GM21526 (cell line): ENCODE measurements at regions not wholly inside any gene's neighbourhood (a gene's known extent, or its start where the extent isn't known, plus 50 kb on each side); places are given as distances from the start of the nearest gene placed in this dataset.

Experiments
- ATAC-seq: cut with Tn5 transposase; IDR thresholded peaks from one replicate; pipeline ENCODE4 v1.9.1; 2021; ENCODE audit warnings: moderate library complexity; ENCODE audit not compliant: unreplicated experiment, low FRiP score

DNA sequence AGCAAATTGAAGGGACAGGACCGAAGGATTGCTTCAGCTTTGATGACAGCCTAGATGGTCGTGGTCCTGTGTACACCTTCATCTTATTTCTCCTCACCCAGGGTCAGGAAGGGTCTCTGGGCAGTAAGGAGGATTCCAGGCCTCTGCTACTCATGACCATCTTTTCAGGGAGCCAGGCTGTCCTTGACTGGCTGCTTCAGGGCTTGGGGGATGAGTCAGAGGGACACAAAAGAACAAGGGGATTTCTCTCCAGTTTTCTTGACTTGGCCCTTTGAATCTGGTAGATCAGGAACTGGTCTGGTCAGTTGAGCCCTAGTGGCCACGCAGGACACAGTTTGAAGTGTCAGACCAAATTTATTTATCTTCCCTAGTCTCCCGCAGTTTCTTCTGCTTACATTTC lies 402.1 kb upstream of the CHD6 start:
- no peak for ATAC-seq

DNA sequence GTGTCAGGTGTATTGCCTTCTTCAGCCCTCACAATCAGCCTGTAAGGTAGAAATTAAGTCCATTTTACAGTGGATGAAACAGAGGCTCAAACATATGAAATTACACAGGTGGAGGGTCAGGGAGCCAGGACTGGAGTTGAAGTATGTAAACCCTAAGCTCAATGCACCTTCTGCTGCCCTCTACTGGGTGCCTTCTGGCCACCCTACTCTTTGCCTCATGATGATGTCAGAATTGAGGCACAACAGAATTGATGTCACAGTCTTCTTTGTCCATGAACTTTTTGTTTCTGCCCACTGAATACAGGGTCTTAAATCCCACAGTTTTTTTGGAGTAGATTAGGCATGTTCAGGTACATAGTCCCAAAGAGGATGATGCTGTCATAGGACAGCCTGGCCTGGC lies 400.8 kb upstream of the CHD6 start:
- no peak for ATAC-seq

DNA sequence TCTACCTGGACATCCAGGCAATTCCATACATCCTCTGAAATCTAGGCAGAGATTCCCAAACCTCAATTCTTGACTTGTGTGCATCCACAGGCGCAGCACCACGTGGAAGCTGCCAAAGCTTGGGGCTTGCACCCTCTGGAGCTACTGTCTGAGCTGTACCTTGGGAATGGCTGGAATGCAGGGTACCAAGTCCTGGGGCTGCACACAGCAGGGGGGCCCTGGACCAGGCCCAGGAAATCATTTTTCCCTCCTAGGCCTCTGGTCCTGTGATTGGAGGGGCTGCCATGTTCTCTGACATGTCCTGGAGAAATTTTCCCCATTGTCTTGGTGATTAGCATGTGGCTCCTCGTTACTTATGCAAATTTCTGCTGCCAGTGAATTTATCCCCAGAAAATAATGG lies 391.9 kb upstream of the CHD6 start:
- no peak for ATAC-seq

DNA sequence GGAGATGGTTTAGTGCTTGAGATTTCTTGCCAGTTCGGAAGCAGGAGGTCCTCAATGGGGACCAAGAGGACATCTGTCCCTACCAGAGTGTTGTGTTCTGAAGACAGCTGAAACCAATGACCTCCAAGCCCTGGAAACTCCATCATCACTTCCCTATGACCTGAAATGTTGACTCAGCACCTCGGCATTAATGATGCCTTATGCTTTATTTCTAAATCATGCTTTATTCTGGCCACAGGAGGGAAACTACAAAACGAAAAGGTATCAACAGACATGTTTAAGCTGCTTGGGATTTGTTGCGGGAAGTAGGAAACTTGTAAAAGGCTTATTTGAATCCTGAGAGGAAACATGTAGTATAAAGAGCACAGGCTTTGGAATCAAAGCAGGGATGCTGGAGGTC lies 389.1 kb upstream of the CHD6 start:
- no peak for ATAC-seq

DNA sequence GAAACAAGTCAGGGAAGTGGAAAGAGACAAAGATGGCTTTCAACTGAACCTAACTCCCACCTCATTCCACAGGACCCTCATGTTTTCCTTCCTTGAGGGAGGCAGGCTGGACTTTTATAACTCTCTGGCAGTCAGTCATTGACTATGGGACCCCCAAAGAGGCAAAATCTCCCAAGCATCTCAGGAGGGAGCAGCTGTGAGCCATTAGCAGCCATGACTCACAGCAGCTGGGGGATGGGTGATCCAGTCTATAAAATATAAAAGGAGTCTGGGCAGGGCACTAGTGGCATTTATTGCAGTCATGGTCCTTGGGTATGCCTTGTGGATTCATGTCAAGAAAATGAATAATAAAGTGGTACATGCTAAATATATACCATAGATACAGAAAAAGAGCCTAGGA lies 387.0 kb upstream of the CHD6 start:
- ATAC-seq = no peak

DNA sequence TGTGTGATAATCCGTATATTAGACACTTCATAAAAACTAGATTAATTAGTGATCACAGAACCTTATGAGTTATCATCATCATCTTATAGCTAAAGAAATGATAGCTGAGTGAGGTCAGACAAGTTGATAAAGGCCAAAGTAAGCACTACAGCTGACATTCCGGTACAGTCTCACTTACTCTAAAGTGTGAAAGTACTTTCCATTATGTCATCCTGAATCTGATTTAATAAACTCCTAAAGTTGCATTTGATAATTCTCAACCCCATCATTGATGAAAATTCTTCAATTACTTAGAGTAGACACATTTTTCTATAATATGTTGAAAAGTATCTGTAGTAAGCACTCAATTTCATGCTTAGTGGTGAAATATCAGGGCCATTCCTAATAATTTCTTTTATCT lies 385.2 kb upstream of the CHD6 start:
- no peak for ATAC-seq

DNA sequence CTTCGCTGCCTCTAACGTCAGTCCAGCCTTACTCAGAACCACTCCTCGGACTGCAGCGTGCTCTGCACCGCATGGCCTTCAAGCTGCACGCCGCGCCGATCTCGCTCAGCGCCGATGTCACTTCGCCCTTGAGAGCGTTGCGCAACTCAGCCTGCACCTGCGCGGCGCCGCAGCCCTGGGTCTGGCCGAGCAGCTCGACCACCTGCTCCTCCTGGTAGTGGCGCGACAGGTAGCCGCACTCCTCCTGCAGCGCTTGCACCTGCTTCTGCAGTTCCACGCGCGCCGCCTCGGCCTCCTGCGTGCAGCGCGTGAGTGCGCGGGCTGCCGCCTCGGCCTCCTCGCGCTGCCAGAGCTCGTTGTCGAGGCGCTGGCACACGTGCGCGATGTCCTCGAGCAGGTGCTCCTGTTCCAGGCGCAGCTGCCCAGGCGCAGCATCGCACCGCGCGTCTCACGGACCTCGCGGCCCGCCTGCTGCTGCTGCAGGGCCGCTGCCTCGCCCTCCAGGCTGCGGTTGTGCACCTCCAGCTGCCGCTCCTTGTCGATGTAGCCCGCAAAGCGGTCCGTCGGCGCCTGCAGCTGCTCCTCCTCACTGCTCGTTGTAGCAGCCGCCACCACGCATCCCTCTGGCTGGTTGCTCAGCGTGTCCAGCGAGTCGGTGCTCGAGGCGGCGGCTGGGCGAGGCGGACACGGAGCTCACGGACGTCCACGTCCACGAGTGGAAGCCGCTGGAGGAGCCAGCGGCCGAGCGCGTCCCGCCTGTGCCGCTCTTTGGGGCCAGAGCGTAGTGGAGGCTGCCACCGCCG lies 380.6 kb upstream of the CHD6 start:
- ATAC-seq = no peak

DNA sequence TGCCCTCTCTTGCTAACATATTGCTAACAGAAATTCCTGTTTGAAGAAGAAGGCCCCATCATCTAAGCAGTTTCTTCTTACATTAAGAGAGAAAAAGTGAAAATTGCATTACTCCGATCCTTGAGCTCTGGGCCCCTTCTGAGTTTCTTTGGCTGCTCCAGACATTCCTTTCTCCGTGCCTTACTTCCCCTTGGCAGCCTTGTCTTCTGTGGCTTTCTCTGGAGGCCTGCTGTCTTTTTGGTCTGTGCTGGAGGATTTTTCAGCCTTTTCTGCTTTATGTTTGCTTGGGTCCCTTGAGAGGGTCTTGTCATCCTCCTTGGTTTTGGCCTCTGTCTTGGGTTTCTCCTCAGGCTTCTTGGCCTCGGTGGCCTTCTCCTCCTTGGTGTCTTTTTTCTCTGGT lies 378.8 kb upstream of the CHD6 start:
- ATAC-seq = no peak

DNA sequence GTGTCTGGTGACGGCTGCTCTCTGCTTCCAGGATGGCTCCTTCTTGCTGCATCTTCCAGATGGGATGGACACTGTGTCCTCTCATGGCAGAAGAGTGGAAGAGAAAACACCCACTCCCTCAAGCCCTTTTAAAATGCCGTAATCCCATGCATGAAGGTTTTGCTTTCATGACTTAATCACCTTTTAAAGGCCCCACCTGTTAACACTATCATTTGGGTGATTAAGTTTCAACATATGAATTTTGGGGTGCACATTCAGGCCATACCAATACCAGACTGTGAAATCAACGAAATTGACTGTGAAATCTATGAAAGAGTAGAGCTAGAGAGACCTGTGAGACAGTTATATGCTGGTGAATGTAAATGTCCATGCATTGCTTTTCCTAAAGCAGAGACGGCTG lies 374.3 kb upstream of the CHD6 start:
- ATAC-seq = no peak

DNA sequence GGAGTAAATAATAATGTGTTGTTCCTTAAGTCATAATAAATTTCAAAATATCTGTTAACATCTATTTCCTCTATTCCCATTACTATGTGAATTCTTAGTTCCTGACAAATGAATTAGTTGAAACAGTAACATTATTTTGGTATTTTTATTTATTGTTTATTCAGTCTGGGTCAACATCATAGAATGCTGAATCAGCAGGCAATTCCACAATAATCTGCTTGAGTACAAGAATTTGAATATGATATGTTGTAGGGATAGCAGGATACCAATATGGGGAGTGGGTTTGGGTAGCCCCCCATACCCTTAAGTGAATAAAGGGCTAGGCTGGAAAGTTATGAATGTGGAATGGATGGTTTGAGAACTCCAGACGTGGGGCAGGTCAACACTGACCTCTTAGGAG lies 373.2 kb upstream of the CHD6 start:
- ATAC-seq = no peak

DNA sequence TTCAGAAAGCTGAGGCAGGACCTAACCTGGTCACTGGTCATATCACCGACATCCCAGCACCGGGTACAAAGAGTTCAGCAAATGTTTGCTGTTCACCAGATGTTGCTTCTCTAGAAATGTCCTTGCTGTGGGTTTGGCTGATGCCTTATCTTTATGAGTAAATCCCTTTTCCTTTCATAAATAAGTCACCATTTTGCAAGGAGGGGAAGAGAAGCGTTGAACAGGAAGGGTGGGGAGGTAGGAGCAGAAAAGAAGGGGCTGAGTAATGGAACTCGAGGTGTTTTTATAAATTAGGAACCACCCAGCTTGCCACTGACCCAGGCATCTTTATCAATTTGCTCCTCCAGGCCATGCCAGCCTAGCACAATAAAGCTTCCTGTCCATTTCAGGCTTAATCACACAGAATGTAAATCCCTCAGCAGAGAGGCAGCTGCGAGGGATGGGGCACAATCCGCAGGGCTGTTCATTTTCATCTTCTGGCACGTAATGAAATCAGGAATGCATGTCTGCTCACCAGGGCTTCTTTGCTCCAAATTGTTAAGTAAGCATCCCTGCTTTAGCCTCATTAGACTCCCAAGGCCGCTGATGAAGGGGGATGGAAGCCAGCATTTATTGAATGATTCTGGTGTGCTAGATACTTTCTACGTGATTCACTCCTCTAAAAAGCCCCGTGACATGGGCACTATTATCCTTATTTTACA lies 371.9 kb upstream of the CHD6 start:
- ATAC-seq = no peak

DNA sequence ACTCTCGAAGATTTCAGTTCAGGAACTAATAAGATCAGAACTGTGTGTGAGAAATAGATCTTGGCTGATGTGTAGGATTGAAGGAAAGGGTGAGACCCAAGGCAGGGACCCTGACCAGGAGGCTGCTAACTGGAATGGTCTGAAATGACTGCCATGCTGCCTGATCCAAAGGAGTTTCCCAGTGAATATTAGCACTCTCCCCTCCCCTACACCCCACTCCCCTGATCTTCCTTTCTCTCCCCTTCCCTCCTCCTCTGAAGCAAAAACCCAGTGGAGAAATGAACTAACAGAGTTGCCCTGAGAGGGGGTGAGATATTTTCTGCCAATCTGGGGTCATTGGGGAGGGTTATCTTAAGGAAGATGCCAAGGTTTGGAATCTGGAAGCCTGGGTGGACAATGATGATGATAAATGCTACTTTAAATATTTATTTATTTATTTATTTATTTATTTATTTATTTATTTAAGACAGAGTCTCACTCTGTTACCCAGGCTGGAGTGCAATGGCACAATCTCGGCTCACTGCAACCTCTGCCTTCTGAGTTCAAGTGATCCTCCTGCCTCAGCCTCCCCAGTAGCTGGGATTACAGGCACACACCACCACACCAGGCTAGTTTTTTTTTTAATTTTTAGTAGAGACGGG lies 371.0 kb upstream of the CHD6 start:
- no peak for ATAC-seq

DNA sequence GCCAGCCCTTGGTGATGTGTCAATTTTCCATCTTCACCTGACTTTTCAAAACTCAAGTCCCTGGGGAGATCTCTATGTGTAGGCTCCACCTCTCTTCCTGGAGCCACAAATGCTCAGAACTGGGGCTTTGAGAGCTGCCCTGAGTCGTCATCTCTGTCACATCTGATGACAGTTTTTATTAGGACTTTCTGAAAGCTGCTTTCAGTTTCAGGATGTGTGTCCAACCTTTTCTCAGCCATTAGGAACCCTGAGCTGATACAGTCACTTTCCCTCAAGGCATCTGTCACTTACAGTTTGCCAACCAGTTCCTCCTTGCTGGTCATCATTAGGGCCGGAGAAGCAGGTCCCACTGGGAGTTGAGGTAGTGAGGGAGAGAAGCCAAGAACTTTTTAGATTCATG lies 365.9 kb upstream of the CHD6 start:
- no peak for ATAC-seq

DNA sequence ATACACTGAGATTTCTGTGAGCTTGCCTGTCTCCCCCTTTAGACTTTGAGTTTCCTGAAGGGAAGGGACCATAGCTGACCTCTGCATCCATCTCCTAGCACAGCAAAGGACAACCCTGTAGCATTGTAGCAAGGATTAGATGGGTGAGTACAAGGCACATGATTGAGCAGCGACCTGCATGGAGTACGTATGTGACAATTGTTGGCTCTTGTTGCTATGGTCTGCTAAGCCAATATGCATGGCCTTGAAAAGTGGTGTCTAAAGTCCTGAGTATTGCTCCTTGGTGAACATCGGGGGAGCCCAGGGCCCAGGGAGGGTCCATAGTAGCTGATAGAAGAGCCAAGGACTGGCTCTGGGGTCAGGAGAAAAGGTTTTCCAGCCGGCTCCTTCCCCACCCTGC lies 365.0 kb upstream of the CHD6 start:
- ATAC-seq = no peak

DNA sequence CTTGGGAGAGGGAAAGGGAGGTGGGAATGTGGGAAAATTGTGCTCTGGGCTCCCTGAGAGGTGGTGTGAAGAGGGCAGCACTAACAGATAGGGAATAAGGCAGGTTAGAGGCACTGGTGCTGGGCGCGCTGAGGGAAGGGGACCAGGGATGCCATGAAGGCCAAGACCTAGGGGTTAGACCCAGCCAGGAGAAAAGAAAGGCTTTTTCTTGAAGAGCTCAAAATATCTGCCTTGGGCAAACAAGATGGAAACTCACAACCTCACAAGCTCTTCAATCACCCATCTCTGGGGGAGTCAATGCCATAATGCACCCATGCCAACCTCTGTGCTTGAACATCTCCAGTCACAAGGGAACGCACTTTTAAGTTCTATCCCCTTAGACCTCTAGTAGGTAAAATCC lies 363.6 kb upstream of the CHD6 start:
- no peak for ATAC-seq

DNA sequence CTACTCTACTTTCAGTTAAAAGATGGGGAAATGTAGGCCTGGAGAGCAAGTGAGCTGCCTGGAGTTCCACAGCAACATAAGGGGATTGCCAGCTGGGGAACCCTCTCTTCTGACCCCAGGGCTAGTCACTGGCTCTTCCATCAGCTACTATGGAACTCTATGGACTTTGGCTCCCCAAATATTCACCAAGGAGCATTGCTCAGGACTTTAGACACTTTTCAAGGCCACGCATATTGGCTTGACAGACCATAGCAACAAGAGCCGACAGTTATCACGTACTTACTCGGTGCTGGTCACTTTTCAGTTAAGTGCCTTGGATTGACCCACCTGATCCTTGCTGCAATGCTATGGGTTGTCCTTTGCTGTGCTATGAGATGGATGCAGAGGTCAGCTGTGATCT lies 360.7 kb upstream of the CHD6 start:
- ATAC-seq = no peak

DNA sequence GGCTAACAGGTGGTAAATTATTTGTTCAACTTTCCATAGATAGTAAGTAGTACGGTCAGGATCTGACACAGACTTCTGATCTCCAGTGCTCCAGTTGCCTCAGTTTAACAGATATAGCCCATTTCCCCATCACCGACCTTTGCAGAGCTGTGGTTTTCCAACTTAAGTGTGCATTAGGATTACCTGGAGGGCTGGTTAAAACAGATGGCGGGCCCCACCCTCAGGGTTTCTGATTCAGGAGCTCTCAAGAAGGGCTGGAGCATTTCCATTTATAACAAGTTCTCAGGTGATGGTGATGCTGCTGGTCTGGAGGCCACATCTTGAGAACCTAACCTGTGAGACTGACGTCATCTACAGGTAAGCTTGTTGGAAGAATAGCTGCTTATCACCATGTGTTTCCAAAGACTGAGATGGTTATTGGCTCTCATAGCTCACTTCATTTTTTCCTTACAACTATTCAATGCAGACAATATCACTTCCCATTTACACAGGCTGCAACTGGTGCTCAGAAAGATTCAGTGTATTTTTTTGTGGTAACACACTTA lies 360.1 kb upstream of the CHD6 start:
- no peak for ATAC-seq

DNA sequence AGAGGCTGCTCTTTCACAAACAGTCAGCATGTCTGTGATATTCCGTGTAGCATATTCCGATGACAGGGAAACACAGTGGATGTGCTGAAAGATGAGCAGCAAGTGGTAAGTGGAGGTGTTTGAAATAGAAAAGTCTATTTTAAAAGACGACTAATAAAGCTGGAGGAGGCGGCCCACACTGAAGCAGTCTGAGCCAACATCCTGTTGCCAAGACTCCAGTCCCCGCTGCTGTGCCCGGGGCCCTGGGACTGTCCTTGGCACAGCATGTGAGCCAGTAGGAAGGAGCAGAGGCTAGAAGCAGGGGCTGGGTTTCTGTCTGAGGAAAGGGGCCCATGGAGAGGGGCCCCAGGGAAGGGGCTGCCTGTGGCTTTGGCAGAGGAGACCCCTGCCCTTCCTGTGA lies 351.5 kb upstream of the CHD6 start:
- ATAC-seq = no peak

DNA sequence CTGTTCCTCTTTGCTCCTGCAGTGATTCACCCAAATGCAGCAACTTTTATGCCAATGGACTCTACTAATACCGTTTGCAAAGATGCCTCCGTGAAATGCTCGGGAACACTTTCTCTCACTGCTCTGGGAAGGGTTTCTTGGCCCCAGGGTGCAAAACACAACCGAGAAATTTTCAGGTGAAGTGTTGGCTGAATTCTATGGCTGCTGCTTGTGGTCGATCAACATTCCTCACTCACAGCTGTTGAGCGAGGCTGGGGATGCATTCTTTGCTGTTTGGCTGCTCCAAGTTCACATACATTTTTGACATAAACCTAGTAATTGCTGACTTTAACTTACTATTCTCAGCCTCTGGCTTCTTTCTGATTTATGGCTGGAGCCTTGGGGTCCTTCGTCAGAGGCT lies 342.0 kb upstream of the CHD6 start:
- ATAC-seq = no peak

DNA sequence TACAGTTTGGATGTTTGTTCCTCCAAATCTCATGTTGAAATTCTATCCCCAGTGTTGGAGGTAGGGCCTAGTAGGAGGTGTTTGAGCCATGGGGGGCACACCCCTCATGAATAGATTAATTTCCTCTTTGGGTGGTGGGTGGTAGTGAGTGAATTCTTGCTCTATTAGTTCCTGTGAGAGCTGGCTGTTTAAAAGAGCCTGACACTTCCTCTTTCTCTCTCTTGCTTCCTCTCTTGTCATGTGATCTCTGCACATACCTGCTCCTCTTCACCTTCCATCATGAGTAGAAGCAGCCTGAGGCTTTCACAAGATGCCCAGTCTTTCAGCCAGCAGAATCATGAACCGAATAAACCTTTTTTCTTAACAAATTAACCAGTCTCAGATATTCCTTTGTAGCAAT lies 340.2 kb upstream of the CHD6 start:
- ATAC-seq = no peak

DNA sequence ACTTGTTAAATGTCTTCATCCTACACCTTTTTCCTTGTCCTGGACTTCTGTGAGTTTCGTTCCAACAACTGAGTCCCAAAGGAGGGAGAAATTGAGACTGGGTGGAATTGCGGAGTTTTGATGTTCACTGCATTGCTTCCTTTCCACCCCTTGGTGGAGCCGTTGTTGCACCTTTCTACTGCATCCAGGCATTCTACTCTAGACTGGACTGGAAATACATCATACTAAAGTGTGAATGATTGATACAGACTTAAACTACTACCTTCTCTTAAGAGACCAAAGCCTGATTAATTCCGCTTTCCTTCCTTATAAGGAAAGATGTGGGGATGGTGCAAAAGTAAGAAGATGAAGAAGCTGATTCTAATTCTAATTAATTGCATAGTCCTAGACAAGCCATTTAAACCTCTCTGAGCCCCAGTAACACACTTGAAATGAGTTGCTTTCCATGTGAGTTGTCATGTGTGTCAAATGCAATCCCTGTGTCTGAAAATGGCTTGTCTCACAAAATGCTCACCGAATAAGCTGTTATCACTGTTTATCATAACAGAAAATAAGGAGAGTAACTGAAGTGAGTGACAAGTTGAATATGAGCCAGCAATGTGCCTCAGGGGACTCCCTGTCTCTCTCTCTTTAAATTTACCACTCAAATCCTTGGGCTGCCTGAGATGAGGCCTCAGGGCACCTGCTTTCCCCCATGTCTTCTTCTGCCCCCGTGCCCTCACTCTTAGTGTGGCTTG lies 338.3 kb upstream of the CHD6 start:
- ATAC-seq = no peak
